ENCODE measurements at regions not wholly inside any gene's neighbourhood (a gene's known extent, or its start where the extent isn't known, plus 50 kb on each side); places are given as distances from the start of the nearest gene placed in this dataset.

DNA sequence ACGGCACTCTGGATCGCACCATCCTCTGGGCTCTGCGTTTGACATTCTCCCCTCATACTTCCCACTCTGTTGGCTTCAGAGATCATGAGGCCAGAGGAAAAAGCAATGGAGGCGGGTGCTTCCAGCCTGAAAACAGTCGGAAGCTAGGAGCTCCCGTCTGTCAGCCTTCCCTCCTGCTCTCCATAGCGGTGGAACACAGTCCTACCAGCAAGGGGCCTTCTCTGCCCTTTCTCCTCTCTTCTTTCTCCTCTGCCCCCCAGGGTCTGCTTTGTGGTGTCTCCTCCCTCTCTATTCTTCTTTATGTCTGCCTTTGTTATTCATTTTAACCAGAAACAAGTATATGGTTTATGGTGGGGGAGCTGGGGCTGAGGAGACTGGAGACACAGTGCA, 152.5 kb upstream of the NFIB start:
- H3K4me1 ChIP-seq = no peaks in the 10 kb centered on the region
- no peak overlapping the region for H3K4me3 ChIP-seq
- DNase-seq = no peak
- H3K36me3 ChIP-seq = no peaks in the 10 kb centered on the region
- intact Hi-C loops (cut with DNase I) = loop anchor here (10.0 kb wide), 1 partner anchor 288 kb away; no protein-coding TSS in a partner anchor
- TF ChIP-seq, protein P1, sequence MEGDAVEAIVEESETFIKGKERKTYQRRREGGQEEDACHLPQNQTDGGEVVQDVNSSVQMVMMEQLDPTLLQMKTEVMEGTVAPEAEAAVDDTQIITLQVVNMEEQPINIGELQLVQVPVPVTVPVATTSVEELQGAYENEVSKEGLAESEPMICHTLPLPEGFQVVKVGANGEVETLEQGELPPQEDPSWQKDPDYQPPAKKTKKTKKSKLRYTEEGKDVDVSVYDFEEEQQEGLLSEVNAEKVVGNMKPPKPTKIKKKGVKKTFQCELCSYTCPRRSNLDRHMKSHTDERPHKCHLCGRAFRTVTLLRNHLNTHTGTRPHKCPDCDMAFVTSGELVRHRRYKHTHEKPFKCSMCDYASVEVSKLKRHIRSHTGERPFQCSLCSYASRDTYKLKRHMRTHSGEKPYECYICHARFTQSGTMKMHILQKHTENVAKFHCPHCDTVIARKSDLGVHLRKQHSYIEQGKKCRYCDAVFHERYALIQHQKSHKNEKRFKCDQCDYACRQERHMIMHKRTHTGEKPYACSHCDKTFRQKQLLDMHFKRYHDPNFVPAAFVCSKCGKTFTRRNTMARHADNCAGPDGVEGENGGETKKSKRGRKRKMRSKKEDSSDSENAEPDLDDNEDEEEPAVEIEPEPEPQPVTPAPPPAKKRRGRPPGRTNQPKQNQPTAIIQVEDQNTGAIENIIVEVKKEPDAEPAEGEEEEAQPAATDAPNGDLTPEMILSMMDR (IDR thresholded peaks at IDR 0.05) = no peak
- TF ChIP-seq POLR2A (IDR thresholded peaks at IDR 0.05) = no peak
- no peak for TF ChIP-seq POLR2AphosphoS5 (IDR thresholded peaks at IDR 0.05)
- TF ChIP-seq EP300 (IDR thresholded peaks at IDR 0.05) = no peak
- 65 to 84% methylated on average over 7 of the region's 7 CpGs for WGBS, 2 donors
- no peaks in the 10 kb centered on the region for H3K27me3 ChIP-seq
- no peaks in the 10 kb centered on the region for H3K9me3 ChIP-seq
- H3K27ac ChIP-seq = no peak overlapping the region

DNA sequence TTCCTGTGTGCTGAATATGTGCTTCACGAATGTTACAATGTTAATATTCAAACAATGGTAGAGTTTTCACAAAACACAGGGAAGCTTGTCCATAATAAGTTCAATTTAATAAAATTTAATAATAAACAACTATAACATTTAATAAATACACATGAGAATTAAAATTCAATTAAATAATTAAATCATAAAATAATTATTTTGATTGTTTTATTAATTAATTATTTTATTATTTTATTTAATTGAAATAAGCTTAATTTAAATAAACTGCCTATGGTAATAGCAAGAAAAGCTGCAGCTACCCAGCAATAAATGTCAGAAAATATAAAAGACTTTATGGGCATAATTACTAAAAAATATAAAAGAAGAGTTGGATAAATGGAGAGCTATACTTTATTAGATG, 149.0 kb upstream of the NFIB start:
- TF ChIP-seq, protein P1 (IDR thresholded peaks at IDR 0.05) = no peak
- TF ChIP-seq POLR2AphosphoS5 (IDR thresholded peaks at IDR 0.05) (no peak), EP300 (IDR thresholded peaks at IDR 0.05) (no peak), POLR2A (IDR thresholded peaks at IDR 0.05) (no peak)
- intact Hi-C loops (cut with DNase I) = loop anchor here (10.0 kb wide), 1 partner anchor 292 kb away; no protein-coding TSS in a partner anchor
- H3K27me3 ChIP-seq = no peaks in the 10 kb centered on the region

DNA sequence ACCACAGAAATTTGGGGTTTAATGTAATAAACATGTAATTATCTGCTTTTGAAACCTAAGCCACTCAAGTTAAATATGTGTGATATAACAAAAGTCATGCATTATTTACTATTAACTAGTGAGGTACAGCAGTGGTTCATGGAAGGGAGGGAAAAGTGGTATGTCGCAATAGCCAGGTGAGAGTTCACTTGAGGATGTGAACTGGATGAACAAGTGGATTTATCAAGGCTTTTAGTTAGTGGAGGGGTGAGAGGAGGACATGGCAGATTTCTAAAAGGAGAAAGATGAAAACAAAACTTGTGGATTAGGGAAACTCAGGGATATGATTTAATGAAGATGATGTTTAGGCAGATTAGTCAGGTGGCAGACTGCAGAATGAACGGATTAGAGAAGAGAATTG, 141.3 kb upstream of the NFIB start:
- DNase-seq = no peak
- intact Hi-C loops (cut with DNase I) = no loop called here
- TF ChIP-seq POLR2AphosphoS5 (IDR thresholded peaks at IDR 0.05) (no peak), EP300 (IDR thresholded peaks at IDR 0.05) (no peak), POLR2A (IDR thresholded peaks at IDR 0.05) (no peak)
- TF ChIP-seq, protein P1 (IDR thresholded peaks at IDR 0.05) = no peak
- no peak overlapping the region for H3K4me3 ChIP-seq
- no peaks in the 10 kb centered on the region for H3K4me1 ChIP-seq
- H3K9me3 ChIP-seq = no peaks in the 10 kb centered on the region
- H3K27ac ChIP-seq = no peak overlapping the region
- 62 to 88% methylated on average over 2 of the region's 2 CpGs for WGBS, 2 donors
- no peaks in the 10 kb centered on the region for H3K36me3 ChIP-seq
- no peaks in the 10 kb centered on the region for H3K27me3 ChIP-seq

More for the DNA sequence above, 149.0 kb upstream of the NFIB start:
- Histone ChIP-seq H3K4me1 (no peaks in the 10 kb centered on the region), H3K27ac (no peak overlapping the region), H3K4me3 (no peak overlapping the region), H3K36me3 (no peaks in the 10 kb centered on the region), H3K9me3 (no peaks in the 10 kb centered on the region)
- 63 to 79% methylated on average over 1 of the region's 1 CpG for WGBS, 2 donors
- no peak for DNase-seq

DNA sequence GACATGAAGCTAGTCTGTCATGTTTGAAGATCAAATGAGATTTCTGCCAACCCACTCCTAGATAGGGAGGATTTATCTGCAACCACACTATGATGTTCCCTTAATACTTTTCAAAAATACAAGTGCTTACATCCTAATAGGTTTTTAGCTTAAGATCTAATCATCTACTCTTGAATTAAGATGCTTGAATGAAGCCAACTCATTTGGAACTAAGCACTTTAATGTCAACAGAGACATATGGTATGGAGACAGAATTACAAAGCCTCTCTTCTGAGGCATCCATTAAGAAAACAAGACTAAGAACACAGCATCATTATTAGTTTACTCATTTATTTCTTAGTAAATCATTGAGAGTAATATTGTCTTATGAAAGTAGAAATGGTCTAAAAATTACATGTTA, 139.3 kb upstream of the NFIB start:
- Histone ChIP-seq H3K4me1 (no peaks in the 10 kb centered on the region), H3K9me3 (no peaks in the 10 kb centered on the region), H3K36me3 (no peaks in the 10 kb centered on the region), H3K27ac (no peak overlapping the region), H3K27me3 (no peaks in the 10 kb centered on the region), H3K4me3 (no peak overlapping the region)
- no peak for TF ChIP-seq POLR2AphosphoS5 (IDR thresholded peaks at IDR 0.05)
- TF ChIP-seq EP300 (IDR thresholded peaks at IDR 0.05) = no peak
- TF ChIP-seq, protein P1 (IDR thresholded peaks at IDR 0.05) = no peak
- no peak for TF ChIP-seq POLR2A (IDR thresholded peaks at IDR 0.05)
- DNase-seq = no peak
- intact Hi-C loops (cut with DNase I) = no loop called here

DNA sequence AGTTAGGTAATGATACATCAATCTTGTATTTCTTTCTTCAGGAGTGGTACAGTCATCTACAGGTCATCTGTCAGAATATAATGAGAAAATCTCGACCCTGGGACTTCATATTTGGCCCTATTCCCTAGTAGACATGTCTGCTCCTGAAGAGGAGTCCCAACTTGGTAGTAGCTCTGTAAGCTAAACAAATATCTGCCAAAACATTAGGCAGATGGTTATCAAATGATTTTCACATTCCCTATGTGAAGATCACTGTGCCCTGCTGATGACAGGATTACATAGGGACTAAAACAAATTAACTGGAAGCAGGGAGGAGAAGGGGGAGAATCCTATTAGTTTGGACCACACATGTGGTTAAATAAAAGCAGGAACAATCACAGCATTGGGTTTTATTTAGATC, 138.6 kb upstream of the NFIB start:
- Histone ChIP-seq H3K9me3 (no peaks in the 10 kb centered on the region), H3K27ac (no peak overlapping the region), H3K27me3 (no peaks in the 10 kb centered on the region), H3K4me3 (no peak overlapping the region), H3K4me1 (no peaks in the 10 kb centered on the region), H3K36me3 (no peaks in the 10 kb centered on the region)
- WGBS, 2 donors = 2 to 27% methylated on average over 1 of the region's 1 CpG
- intact Hi-C loops (cut with DNase I) = no loop called here
- no peak for DNase-seq
- no peak for TF ChIP-seq EP300 (IDR thresholded peaks at IDR 0.05)
- TF ChIP-seq, protein P1 (IDR thresholded peaks at IDR 0.05) = no peak
- no peak for TF ChIP-seq POLR2AphosphoS5 (IDR thresholded peaks at IDR 0.05)
- no peak for TF ChIP-seq POLR2A (IDR thresholded peaks at IDR 0.05)
